ENCODE measurements at regions not wholly inside any gene's neighbourhood (a gene's known extent, or its start where the extent isn't known, plus 50 kb on each side); places are given as distances from the start of the nearest gene placed in this dataset.

DNA sequence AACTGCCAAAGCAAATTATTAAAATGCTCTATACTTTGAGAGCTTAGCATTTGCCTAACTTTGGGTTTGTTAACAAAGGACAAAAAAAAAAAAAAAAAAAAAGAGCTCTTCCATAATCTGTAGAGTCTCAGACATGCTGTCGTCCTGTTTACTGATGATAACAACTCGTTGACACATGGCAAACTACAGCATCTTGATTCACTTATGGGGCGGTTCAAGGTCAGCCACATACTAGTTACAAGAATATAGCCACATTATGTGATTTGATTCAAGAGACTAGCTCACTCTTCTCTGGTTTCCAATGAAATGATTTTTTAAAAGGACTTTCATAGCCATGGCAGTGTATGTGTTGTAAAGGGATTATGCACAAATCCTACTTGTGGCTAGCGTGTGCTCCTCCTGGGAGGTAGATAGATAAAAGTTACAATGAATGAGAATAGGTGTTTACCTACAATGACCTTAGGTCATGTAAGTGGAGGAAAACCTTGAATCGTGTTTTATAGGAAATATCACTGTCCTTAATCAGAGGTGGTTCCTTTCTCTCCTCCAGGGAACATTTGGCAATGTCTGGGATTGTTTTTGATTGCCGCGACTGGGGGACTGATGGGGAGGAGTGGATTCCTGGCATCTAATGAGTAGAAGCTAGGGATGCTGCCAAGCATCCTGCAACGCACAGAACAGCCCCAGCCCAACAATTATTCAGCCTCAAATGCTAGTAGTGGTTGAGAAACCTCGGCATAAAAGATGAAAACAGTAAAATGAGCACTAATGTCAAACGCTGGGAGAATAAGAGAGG is 969.2 kb upstream of the SLC35B3 start:
- TF ChIP-seq POLR2A (IDR thresholded peaks at IDR 0.05; ENCODE audit: low read depth, low read length) (no peak), SMC3 (IDR thresholded peaks at IDR 0.05; ENCODE audit: low read depth, low read length) (no peak), CEBPB (IDR thresholded peaks at IDR 0.05; ENCODE audit: low read depth, low read length) (no peak), RAD21 (IDR thresholded peaks at IDR 0.05; ENCODE audit: low read length) (no peak), MXI1 (IDR thresholded peaks at IDR 0.05; ENCODE audit: borderline replicate concordance, low read depth, low read length) (no peak), RFX5 (IDR thresholded peaks at IDR 0.05; ENCODE audit: low read depth, low read length) (no peak)
- TF ChIP-seq, protein P1, sequence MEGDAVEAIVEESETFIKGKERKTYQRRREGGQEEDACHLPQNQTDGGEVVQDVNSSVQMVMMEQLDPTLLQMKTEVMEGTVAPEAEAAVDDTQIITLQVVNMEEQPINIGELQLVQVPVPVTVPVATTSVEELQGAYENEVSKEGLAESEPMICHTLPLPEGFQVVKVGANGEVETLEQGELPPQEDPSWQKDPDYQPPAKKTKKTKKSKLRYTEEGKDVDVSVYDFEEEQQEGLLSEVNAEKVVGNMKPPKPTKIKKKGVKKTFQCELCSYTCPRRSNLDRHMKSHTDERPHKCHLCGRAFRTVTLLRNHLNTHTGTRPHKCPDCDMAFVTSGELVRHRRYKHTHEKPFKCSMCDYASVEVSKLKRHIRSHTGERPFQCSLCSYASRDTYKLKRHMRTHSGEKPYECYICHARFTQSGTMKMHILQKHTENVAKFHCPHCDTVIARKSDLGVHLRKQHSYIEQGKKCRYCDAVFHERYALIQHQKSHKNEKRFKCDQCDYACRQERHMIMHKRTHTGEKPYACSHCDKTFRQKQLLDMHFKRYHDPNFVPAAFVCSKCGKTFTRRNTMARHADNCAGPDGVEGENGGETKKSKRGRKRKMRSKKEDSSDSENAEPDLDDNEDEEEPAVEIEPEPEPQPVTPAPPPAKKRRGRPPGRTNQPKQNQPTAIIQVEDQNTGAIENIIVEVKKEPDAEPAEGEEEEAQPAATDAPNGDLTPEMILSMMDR (conservative IDR thresholded peaks at IDR 0.05; ENCODE audit: low read depth, low read length), result no peak
